ENCODE measurements at regions not wholly inside any gene's neighbourhood (a gene's known extent, or its start where the extent isn't known, plus 50 kb on each side); places are given as distances from the start of the nearest gene placed in this dataset.

- H3K4me3 ChIP-seq (ENCODE audit: low read depth, low read length): no peak overlapping the region
- no peak for DNase-seq (ENCODE audit: low read depth)
- TF ChIP-seq CTCF (IDR thresholded peaks at IDR 0.05; ENCODE audit: insufficient read depth, low read depth, low read length): no peak
- CTCF ChIA-PET: interaction anchor here (1.0 kb wide), 1 partner anchor 29 kb away, joined by 5 read pairs; no protein-coding TSS in a partner anchor
- POLR2A ChIA-PET: no interaction called here
- H3K27me3 ChIP-seq (ENCODE audit: control insufficient read depth, insufficient read depth, low read length): no peaks in the 10 kb centered on the region
- H3K36me3 ChIP-seq (ENCODE audit: control insufficient read depth, insufficient read depth, low read length): no peaks in the 10 kb centered on the region
These were observed 201.1 kb downstream of the SNX18 start for GRCh38 chr5:54718656-54719055.

GRCh38 chr5:54717870-54718269, 200.3 kb downstream of the SNX18 start:
- no peak for TF ChIP-seq CTCF (IDR thresholded peaks at IDR 0.05; ENCODE audit: insufficient read depth, low read depth, low read length)
- ChIA-PET CTCF (interaction anchor here (1.0 kb wide), 1 partner anchor 30 kb away, joined by 5 read pairs; no protein-coding TSS in a partner anchor), POLR2A (no interaction called here)
- H3K36me3 ChIP-seq (ENCODE audit: control insufficient read depth, insufficient read depth, low read length): no peaks in the 10 kb centered on the region
- H3K27me3 ChIP-seq (ENCODE audit: control insufficient read depth, insufficient read depth, low read length): no peaks in the 10 kb centered on the region
- H3K4me3 ChIP-seq (ENCODE audit: low read depth, low read length): no peak overlapping the region
- no peak for DNase-seq (ENCODE audit: low read depth)

- no peak for TF ChIP-seq CTCF (IDR thresholded peaks at IDR 0.05; ENCODE audit: insufficient read depth, low read depth, low read length)
- Histone ChIP-seq H3K4me3 (ENCODE audit: low read depth, low read length) (no peak overlapping the region), H3K36me3 (ENCODE audit: control insufficient read depth, insufficient read depth, low read length) (no peaks in the 10 kb centered on the region), H3K27me3 (ENCODE audit: control insufficient read depth, insufficient read depth, low read length) (no peaks in the 10 kb centered on the region)
- DNase-seq (ENCODE audit: low read depth): no peak
- CTCF ChIA-PET: no interaction called here
- POLR2A ChIA-PET: no interaction called here
These were observed 199.9 kb downstream of the SNX18 start for GRCh38 chr5:54717459-54717858.

- ChIA-PET POLR2A (no interaction called here), CTCF (no interaction called here)
- no peak for DNase-seq (ENCODE audit: low read depth)
- no peak overlapping the region for H3K4me3 ChIP-seq (ENCODE audit: low read depth, low read length)
- H3K27me3 ChIP-seq (ENCODE audit: control insufficient read depth, insufficient read depth, low read length): no peaks in the 10 kb centered on the region
- H3K36me3 ChIP-seq (ENCODE audit: control insufficient read depth, insufficient read depth, low read length): no peaks in the 10 kb centered on the region
- TF ChIP-seq CTCF (IDR thresholded peaks at IDR 0.05; ENCODE audit: insufficient read depth, low read depth, low read length): no peak
These were observed 196.5 kb downstream of the SNX18 start for GRCh38 chr5:54713923-54714581.

GRCh38 chr5:54709096-54709495, 191.5 kb downstream of the SNX18 start:
- H3K36me3 ChIP-seq (ENCODE audit: control insufficient read depth, insufficient read depth, low read length): no peaks in the 10 kb centered on the region
- ChIA-PET CTCF (no interaction called here), POLR2A (no interaction called here)
- DNase-seq (ENCODE audit: low read depth): no peak
- no peaks in the 10 kb centered on the region for H3K27me3 ChIP-seq (ENCODE audit: control insufficient read depth, insufficient read depth, low read length)
- no peak overlapping the region for H3K4me3 ChIP-seq (ENCODE audit: low read depth, low read length)
- TF ChIP-seq CTCF (IDR thresholded peaks at IDR 0.05; ENCODE audit: insufficient read depth, low read depth, low read length): no peak
